Neural cell (in vitro differentiated cells): ENCODE measurements at regions not wholly inside any gene's neighbourhood (a gene's known extent, or its start where the extent isn't known, plus 50 kb on each side); places are given as distances from the start of the nearest gene placed in this dataset.

ENCODE experiments used
- EP300 ChIP-seq: fragments of 450-650 bp; conservative IDR thresholded peaks from 2 replicates; pipeline ENCODE4 v1.6.1; 2014; ENCODE audit warnings: antibody characterized with exemption, mild to moderate bottlenecking, moderate library complexity; ENCODE audit not compliant: poor library complexity, severe bottlenecking
- MXI1 ChIP-seq: fragments of 450-650 bp; conservative IDR thresholded peaks from 2 replicates; pipeline ENCODE4 v1.6.1; 2014; ENCODE audit warnings: antibody characterized with exemption, mild to moderate bottlenecking; ENCODE audit not compliant: poor library complexity, severe bottlenecking
- POLR2AphosphoS5 ChIP-seq: IDR thresholded peaks from 2 replicates; pipeline ENCODE4 v1.6.1; 2012
- RAD21 ChIP-seq: fragments of 450-650 bp; conservative IDR thresholded peaks from 2 replicates; pipeline ENCODE4 v1.6.1; 2014; ENCODE audit warnings: antibody characterized with exemption, mild to moderate bottlenecking, moderate library complexity
- REST ChIP-seq: IDR thresholded peaks from 2 replicates; pipeline ENCODE4 v1.6.1; 2012; ENCODE audit warnings: borderline replicate concordance
- SMC3 ChIP-seq: fragments of 450-650 bp; conservative IDR thresholded peaks from 2 replicates; pipeline ENCODE4 v1.6.1; 2014; ENCODE audit warnings: antibody characterized with exemption, mild to moderate bottlenecking, moderate library complexity; ENCODE audit not compliant: poor library complexity
- TF ChIP-seq, protein P1 (sequence below): fragments of 450-650 bp; IDR thresholded peaks from 2 replicates; pipeline ENCODE4 v1.5.1; 2014; ENCODE audit warnings: antibody characterized with exemption, mild to moderate bottlenecking, moderate library complexity; ENCODE audit not compliant: poor library complexity, severe bottlenecking

DNA sequence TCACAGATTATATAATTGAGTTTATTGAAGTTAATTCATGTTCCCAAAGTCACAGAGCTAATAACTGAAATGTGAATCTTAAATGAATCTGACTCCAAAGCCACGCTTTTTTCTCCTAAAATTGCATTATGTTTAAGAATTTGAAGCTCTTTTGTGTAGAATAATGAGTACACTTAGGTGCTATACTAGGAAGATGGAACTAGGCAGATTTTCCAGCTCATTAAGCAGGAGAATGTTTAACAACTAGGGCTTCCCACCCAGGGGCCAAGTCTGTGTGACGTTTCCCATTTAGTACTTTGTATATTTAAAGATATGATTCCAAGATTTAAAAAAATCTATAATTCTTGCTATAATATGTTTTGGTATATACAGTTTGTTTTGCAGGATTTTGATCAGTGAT lies 169.5 kb downstream of the KIF20B start:
- TF ChIP-seq, protein P1, sequence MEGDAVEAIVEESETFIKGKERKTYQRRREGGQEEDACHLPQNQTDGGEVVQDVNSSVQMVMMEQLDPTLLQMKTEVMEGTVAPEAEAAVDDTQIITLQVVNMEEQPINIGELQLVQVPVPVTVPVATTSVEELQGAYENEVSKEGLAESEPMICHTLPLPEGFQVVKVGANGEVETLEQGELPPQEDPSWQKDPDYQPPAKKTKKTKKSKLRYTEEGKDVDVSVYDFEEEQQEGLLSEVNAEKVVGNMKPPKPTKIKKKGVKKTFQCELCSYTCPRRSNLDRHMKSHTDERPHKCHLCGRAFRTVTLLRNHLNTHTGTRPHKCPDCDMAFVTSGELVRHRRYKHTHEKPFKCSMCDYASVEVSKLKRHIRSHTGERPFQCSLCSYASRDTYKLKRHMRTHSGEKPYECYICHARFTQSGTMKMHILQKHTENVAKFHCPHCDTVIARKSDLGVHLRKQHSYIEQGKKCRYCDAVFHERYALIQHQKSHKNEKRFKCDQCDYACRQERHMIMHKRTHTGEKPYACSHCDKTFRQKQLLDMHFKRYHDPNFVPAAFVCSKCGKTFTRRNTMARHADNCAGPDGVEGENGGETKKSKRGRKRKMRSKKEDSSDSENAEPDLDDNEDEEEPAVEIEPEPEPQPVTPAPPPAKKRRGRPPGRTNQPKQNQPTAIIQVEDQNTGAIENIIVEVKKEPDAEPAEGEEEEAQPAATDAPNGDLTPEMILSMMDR: no peak
- TF ChIP-seq MXI1 (no peak), EP300 (no peak), POLR2AphosphoS5 (no peak), RAD21 (no peak), SMC3 (no peak), REST (no peak)
